ENCODE measurements at regions not wholly inside any gene's neighbourhood (a gene's known extent, or its start where the extent isn't known, plus 50 kb on each side); places are given as distances from the start of the nearest gene placed in this dataset.

DNA sequence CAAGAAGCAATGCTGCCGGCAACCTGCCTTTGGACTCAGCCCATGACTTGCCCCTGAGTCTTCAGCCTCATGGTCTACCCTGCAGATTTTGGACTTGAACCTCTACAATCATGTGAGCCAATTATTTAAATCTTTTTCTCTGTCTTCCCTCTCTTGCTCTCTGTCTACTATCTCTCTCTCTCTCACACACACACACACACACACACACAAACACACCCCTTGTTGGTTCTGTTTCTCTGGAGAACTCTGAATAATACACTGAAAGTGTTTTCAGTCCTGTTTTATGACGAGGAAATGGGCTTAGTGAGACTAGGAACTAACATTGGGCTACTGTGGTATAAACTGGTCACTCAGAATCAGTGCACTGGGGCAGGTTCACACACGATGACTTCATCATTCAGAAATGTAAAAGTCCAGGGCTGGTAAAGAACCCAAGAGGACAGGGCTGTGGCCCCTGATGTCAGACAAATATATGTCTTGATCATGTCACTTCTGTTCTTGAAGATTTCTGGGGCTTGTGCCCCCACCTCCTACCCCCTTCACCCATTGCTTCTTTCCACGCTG, 266.1 kb upstream of the SIX2 start:
- DNase-seq (ENCODE audit: low read depth, low spot score): no peak

DNA sequence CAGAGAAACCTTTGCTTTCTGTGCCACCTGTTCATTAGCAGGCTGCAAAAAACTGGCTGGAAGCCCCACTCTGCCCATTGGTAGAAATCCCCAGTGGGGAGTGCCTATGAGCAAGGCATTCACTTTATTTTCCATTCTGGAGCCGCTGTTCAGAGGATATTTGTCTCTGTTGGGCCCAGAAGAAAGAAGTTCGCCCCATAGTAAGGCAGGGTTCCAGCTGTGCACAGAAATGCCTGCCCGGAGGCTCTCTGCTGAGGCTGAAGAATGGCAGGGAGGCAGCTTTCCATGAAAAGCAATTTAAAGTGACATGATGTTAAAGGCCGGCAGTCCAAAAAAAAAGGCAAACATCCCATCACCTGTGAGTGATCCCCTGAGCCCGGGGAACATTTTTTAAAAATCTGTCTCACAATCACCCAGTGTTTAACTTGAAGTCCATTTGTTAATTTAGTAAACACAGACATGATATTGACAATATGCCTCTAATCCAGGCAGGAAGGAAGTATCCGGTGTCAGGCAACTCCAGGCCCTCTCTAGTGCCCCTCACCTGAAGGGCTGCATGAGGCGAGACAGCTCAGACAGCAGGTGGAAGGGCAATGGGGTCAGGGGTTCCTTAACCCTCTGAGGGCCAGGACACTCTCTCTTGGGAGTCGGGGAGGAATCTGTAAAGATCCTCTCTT, 265.1 kb upstream of the SIX2 start:
- peak; percentile 28 for DNase-seq (ENCODE audit: low read depth, low spot score)

- DNase-seq (ENCODE audit: low read depth, low spot score): no peak
Observed at GRCh38 chr2:45273412-45274249, 264.4 kb upstream of the SIX2 start.

DNA sequence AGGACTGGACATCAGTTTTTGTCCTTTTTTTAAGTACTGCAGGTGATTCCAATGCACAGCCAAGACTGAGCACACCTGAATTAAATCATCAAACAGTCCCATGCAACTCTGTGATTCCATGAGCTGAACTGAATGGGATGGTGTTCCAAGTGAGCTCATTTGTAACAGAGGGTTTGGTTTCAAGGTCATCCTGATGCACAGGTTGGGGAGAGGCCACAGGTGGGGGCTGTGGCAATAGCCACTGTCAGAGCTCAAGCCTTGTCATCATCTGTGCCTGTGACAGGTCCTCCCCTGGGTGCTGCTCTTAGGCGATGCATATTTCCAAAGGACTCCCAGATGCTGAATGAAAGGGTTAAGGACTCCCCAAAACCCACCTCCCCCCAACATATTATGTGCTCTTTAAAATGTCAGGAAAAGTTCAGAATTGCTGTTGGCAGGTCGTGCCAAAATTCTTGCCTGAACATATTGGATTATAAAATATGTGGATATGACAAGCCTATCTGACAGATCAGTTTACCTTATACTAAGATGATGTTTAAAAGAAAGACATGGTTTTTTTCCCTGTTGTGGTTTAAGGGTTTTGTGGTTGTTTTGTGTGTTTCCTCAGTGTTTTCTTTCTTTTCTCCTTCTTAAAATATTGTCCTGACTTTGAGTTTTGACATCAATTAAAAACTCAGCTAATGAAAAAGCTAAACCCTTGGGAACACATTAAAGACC, 263.5 kb upstream of the SIX2 start:
- DNase-seq (ENCODE audit: low read depth, low spot score): no peak

DNA sequence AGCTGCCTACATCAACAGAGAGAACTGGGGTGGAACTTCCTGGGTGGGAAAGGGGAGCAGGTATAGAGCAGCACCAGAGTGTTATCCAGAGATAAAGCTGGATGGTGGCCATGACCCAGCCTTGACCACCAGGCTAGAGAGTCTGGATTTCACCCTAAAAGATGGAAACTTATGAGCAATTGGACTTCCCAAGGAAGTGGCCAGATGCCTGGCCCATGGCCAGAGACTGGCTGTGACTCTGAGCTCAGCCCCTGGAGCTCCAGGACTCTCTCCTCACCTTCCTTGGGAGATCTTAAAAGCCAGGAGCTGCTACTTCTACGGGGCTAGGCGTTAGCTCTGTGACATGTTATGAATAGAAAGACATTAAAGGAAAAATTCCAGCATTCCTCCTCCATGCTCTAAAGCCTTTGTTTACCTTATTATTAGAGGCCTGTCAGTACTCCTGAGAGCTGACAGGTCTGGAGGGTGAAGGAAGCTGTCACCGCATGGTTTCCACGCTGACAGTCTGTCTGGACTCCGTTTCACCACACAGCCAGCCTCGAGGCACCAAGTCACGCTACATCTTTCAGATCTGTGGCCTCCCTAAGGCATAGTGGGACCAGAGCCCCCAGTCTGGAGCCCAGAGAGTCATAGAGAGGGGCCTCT, 260.0 kb upstream of the SIX2 start:
- DNase-seq (ENCODE audit: low read depth, low spot score): no peak

GRCh38 chr2:45268631-45269030, 259.4 kb upstream of the SIX2 start:
- DNase-seq (ENCODE audit: low read depth, low spot score): no peak

DNA sequence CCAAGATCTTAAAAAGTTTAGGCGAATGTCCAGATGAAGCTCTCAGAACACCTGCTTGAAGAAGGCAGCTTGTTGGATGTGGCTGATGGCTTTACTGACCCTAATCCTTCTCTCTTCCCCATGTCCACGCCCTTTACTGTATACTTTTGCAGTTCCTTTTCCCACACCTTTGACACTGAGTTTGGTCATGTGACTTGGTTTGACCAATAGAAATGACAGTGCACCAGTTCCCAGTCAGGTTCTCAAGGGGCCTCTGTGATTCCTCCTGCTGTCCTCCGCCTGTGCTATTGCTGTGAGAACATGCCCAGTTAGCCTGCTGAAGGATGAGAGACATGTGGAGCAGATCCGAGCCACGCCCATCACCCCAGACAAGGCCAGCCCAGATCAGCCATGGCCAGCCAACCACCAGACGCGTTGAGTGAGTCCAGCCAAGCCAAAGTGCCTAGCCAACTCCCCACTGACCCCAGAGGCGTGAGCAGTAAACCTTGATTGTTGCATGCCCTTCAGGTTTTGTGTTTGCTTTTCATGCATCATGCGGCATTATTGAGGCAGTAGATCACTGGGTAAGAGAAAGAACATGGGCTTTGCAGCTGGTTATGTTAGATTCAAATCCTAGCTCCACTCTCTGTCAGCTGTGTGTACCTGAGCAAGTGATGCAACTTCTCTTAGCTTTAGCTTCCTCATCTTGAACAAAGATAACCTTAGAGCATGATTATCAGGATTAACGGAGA, 258.0 kb upstream of the SIX2 start:
- DNase-seq (ENCODE audit: low read depth, low spot score): no peak

DNA sequence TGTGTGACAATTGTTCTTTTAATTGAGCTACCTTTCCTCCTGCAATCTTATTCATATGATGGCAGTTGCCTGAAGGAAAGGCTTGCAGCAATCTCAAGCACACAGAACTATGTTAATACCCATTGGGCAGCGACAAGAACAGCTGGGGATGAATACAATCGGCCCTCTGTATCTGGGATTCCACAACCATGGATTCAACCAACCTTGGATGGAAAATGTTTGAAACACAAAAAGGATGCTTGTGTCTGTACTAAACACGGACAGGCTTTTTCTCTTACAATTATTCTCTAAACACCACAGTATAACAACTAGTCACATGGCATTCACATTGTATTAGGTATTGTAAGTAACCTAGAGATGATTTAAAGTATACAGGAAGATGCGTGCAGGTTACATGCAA, 256.1 kb upstream of the SIX2 start:
- DNase-seq (ENCODE audit: low read depth, low spot score): no peak

DNA sequence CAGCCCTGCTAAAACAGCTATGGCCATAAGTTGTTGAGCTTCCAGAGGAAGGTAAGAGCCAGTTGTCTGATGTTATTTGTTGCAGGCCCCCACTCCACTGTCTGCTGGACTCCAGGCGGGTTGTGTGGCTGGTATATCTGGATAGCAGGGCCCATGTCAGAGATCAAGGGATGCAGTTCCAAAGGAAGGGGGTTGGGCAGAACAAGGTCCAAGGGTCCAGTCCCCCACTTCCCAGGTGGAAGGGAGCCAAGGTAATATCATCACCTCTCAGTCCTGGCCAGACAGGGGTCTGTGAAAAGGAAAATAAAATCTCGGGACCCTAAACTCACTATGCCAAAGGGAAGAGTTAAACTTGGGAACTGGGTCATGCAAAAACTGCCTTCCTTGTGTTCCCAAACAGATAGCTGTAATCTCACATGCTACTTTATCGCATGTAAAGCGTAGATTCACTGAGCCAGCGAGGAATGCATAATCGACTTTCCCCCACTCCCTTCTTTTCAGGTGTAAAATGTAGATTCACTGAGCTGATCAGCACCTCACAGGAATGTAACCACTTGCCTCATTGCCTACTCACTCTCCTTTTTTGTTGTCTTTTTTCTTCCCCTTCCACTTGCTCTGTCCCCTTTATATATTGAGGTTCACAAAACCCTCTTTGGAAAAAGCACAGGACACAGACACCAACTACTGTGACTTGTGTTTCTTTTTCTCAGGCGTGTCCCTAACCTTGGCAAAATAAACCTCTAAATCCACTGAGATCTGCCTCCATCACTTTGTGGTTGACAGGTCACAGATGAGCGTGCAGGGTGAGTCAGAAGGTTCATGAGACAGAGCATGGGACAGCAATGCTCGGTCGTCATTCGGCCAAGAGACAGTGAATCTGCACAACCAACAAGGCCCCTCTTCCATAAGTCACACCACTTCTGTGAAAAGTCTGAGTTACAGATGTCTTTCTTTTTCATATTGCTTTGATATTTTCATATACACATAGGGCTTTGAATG, 255.3 kb upstream of the SIX2 start:
- DNase-seq (ENCODE audit: low read depth, low spot score): no peak

DNA sequence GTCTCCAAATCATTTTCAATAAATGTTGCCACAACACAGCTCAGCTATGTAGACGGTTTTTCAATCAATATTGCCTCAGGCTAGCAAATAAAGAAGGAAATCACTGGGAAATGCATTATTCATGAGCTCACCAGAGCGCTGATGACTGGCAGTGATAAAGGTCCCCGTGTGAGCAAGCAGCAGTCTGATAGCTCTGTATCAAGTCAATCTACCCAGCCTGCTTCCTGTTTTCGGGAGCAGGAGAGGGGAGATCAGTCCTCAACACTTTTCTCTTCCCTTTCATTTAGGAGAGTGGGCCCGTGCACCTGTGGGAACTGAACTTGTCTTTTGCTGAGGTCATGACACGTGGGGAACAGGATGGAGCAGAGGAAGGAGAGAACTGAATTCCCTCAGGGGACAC, 253.9 kb upstream of the SIX2 start:
- no peak for DNase-seq (ENCODE audit: low read depth, low spot score)

DNA sequence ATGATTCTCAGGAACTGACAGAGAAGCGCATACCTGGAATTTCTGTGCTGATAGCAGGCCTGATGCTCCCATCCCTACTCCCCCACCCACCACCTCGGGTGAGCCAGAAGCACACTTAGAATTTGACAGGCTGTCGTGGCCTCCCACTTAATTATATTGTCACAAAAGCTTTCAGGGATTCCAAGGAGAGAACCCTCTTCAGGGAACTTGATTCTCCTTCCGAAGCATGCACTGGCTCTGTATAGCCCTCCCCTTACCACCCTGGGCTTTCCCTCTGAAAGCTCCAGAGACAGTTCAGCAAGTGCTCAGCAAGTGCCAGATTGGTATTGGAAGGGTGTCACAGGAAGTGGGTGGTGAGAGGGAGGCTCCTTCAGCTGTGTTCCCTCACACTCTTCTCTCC, 252.5 kb upstream of the SIX2 start:
- no peak for DNase-seq (ENCODE audit: low read depth, low spot score)

- DNase-seq (ENCODE audit: low read depth, low spot score): no peak
Observed at GRCh38 chr2:45260946-45261345, 251.7 kb upstream of the SIX2 start.

GRCh38 chr2:45259547-45260160, 250.4 kb upstream of the SIX2 start:
- DNase-seq (ENCODE audit: low read depth, low spot score): no peak

GRCh38 chr2:45259138-45259537, 249.9 kb upstream of the SIX2 start:
- no peak for DNase-seq (ENCODE audit: low read depth, low spot score)

DNA sequence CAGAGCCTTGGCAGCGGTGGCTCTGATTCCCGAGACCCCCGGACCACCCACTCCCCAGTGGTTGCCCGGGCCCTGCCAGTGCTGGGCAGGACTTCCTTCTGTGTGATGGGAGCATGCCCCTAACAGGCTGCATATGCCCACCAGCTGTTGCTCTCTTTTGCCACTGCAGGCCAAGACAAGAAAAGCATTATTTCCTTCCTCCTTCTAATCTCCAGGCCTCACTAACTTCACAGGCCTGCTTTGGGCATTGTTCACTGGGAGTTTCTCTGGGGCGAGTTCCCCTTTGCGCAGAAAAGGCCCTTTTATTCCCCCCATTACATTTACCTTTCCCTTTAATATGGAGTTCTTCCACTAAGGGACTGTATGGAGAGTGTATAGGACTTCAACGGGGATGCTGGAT, 249.1 kb upstream of the SIX2 start:
- DNase-seq (ENCODE audit: low read depth, low spot score): no peak

DNA sequence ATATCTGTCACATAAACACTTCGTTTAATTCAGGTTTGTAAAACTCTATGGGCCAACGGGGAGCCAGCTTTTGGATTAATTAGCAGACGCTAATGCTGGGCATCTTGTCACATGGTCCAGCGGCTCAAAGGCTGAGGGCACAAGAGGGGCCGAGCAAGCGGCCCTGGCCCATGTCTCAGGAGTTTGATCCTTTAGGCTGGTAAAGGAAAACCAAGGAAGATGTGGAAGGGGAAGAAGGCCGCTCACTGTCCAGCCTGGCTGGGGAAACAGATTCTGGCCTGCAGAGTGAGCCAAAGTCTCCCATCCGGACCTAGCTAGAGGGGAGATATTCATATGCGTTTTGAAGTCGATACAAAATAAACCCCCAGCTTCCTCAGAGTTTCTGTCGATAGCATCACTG, 248.6 kb upstream of the SIX2 start:
- DNase-seq (ENCODE audit: low read depth, low spot score): no peak

- peak; percentile 61 for DNase-seq (ENCODE audit: low read depth, low spot score)
Observed at GRCh38 chr2:45256867-45257641, 247.8 kb upstream of the SIX2 start.

GRCh38 chr2:45256173-45256866, 247.1 kb upstream of the SIX2 start:
- DNase-seq (ENCODE audit: low read depth, low spot score): no peak
